ENCODE measurements at regions not wholly inside any gene's neighbourhood (a gene's known extent, or its start where the extent isn't known, plus 50 kb on each side); places are given as distances from the start of the nearest gene placed in this dataset.
"Not testable (repeated sequence)": the region's sequence is repeated elsewhere in the genome, so short reads cannot be mapped to it uniquely, and the experiment has no call there.

DNA sequence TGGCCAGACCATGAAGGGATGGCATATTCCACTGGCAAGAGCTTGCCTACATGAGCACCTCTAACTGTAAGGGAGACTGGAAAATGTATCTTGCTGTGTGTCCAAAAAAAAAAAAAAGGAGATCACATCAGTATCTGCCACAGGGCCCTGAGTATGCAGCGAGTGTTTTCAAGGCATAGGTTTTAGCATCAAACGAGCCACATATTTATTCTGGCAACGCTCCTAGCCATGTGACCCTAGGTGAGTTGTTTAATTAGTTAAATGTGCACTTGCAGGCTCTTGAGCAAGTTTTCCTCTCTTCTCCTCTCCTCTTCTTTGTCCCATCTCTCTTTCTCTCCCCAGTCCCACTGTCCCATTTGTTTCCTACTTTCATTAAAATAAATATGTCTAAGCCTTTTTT is 428.7 kb upstream of the AKR1E2 start:
- Histone ChIP-seq H3K27ac (no peak overlapping the region), H3K4me1 (no peaks in the 10 kb centered on the region), H3K4me3 (no peak overlapping the region), H3K27me3 (no peaks in the 10 kb centered on the region), H3K9me3 (no peaks in the 10 kb centered on the region), H3K36me3 (no peaks in the 10 kb centered on the region)
- TF ChIP-seq, protein P1, sequence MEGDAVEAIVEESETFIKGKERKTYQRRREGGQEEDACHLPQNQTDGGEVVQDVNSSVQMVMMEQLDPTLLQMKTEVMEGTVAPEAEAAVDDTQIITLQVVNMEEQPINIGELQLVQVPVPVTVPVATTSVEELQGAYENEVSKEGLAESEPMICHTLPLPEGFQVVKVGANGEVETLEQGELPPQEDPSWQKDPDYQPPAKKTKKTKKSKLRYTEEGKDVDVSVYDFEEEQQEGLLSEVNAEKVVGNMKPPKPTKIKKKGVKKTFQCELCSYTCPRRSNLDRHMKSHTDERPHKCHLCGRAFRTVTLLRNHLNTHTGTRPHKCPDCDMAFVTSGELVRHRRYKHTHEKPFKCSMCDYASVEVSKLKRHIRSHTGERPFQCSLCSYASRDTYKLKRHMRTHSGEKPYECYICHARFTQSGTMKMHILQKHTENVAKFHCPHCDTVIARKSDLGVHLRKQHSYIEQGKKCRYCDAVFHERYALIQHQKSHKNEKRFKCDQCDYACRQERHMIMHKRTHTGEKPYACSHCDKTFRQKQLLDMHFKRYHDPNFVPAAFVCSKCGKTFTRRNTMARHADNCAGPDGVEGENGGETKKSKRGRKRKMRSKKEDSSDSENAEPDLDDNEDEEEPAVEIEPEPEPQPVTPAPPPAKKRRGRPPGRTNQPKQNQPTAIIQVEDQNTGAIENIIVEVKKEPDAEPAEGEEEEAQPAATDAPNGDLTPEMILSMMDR (IDR thresholded peaks at IDR 0.05) = no peak
- no peak for DNase-seq (ENCODE audit: low spot score)

DNA sequence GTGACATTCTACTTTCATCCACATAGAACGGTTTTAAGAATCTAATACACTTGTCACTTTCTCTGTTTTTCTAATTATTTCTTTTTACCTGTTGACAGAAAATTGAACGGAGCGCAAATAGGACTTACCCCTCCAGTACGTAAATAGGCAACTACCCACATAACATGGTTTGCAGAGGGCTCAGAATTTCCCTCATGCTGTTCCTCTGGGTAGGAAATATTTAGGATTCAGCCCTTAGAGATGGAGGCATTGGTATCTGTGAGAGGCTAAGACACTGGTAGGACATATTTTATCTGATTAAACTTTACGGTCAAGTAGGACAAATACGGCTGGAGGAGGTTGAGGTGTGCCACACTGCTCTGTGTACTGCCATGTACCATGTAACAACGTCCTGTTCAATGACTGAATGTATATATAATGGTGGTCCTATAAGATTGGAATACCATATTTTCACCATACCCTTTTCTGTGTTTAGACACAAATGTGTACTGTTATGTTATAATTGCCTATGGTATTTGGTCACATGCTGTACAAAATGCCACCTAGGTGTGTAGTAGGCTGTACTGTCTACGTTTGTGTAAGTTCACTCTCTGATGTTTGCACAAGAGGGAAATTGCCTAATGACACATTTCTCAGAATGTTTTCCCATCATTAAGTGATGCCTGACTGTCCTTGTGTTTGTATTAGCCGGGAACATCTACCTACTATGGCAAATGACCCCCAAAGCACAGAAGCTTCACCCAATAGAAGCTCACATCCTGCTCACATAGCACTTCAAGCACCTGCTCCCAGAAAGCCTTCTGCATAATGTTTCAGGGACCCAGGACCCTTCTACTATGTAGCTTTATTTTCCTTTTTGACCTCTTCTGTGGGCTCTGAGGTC is 429.4 kb upstream of the AKR1E2 start:
- Histone ChIP-seq H3K36me3 (no peaks in the 10 kb centered on the region), H3K27me3 (no peaks in the 10 kb centered on the region), H3K4me3 (no peak overlapping the region), H3K4me1 (no peaks in the 10 kb centered on the region), H3K27ac (no peak overlapping the region), H3K9me3 (no peaks in the 10 kb centered on the region)
- TF ChIP-seq, protein P1 (IDR thresholded peaks at IDR 0.05) = no peak
- no peak for DNase-seq (ENCODE audit: low spot score)

DNA sequence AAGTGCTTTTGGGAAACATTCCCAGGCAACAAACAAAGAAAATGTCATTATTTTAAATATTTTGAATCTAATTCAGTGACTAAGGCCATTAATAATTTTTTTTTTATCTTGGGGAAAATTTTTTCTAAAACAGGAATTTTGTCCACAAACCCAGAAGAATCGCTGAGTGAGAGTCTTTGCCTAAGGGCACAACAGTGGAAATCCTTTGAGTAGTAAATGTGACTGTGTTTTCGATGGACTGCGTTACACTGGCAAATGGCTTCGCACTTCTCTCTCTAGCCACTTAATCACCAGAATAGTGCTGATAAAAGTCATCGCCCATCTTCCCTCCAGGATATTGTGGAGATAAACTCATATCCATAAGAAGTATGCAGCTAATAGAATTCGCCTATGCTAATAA is 430.3 kb upstream of the AKR1E2 start:
- H3K9me3 ChIP-seq = no peaks in the 10 kb centered on the region
- DNase-seq (ENCODE audit: low spot score) = no peak
- H3K27me3 ChIP-seq = no peaks in the 10 kb centered on the region
- TF ChIP-seq, protein P1 (IDR thresholded peaks at IDR 0.05) = no peak
- no peaks in the 10 kb centered on the region for H3K4me1 ChIP-seq
- H3K4me3 ChIP-seq = no peak overlapping the region
- H3K27ac ChIP-seq = no peak overlapping the region
- no peaks in the 10 kb centered on the region for H3K36me3 ChIP-seq

DNA sequence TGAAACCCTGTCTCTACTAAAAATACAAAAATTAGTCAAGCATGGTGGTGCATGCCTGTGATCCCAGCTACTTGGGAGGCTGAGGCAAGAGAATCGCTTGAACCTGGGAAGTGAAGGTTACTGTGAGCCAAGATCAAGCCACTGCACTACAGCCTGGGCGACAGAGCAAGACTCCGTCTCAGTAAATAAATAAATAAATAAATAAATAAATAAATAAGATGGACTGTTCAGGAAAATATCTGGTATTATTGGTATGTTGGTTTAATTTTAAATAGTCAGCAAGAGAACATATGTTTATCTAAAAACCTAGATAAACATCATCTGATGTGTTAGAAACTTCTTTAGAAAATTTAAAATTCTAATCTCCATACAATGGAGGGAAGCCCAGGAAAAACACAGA is 431.6 kb upstream of the AKR1E2 start:
- DNase-seq (ENCODE audit: low spot score); H3K4me3 ChIP-seq; H3K27ac ChIP-seq; H3K27me3 ChIP-seq; H3K9me3 ChIP-seq; H3K36me3 ChIP-seq; H3K4me1 ChIP-seq: not testable (repeated sequence)

DNA sequence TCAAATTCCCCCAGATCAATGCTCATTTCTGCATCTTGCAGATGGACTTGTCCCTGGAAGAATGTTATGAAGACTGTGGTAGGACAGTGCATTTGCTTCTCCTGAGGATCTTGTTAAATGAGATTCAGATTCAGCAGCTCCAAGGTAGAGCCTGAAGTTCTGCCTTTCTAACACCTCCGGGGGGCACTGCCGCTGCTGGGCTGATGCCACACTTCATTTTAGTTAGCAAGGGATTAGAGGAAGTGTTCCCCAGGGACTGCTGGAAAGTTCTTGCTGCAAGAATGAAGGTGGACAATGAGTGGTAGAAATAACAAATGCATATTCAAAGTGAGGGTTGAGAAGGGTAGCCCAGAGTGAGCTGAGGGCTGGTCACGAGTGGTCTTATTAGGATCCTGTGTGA is 434.3 kb upstream of the AKR1E2 start:
- DNase-seq (ENCODE audit: low spot score) = no peak
- Histone ChIP-seq H3K4me3 (no peak overlapping the region), H3K27me3 (no peaks in the 10 kb centered on the region), H3K36me3 (no peaks in the 10 kb centered on the region), H3K9me3 (no peaks in the 10 kb centered on the region), H3K4me1 (no peaks in the 10 kb centered on the region), H3K27ac (no peak overlapping the region)
- TF ChIP-seq, protein P1 (IDR thresholded peaks at IDR 0.05) = no peak

DNA sequence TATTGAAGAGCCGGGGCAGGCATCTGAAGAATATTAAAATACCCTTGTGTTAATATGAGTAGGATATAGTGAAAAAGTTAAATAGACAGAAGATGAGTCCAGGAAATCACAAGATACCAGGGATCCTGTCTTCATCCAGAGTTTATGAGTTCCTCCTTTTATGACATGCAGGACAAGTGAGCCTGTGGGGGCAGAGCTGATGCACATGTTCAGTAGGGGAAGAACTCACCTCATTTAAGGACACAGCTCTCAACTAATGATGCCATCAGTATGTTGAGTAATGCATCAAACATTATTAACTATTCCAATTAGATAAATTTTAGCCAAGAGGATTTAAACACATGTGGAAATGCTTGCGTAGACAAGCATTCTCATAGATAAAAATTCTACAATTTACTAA is 435.8 kb upstream of the AKR1E2 start:
- TF ChIP-seq, protein P1 (IDR thresholded peaks at IDR 0.05) = no peak
- Histone ChIP-seq H3K4me1 (no peaks in the 10 kb centered on the region), H3K36me3 (no peaks in the 10 kb centered on the region), H3K27ac (no peak overlapping the region), H3K4me3 (no peak overlapping the region), H3K27me3 (no peaks in the 10 kb centered on the region), H3K9me3 (no peaks in the 10 kb centered on the region)
- no peak for DNase-seq (ENCODE audit: low spot score)

All from right atrium auricular region (tissue), 2 donors.